H9 (cell line): ENCODE measurements at regions not wholly inside any gene's neighbourhood (a gene's known extent, or its start where the extent isn't known, plus 50 kb on each side); places are given as distances from the start of the nearest gene placed in this dataset.
"Not testable (repeated sequence)": the region's sequence is repeated elsewhere in the genome, so short reads cannot be mapped to it uniquely, and the experiment has no call there.

Experiments used
- DNase-seq: peaks from one replicate; pipeline ENCODE4 v3.0.0-alpha.2; 2017
- H2AFZ ChIP-seq: one replicate; pipeline ENCODE4 v1.6.1; 2013; ENCODE audit warnings: mild to moderate bottlenecking, low read length, control low read depth, moderate library complexity
- H2AK5ac ChIP-seq: 2 replicates; pipeline ENCODE4 v1.6.1; 2013; ENCODE audit warnings: low read length, control low read depth, mixed read lengths; ENCODE audit not compliant: insufficient read length
- H2BK120ac ChIP-seq: one replicate; pipeline ENCODE4 v1.6.1; 2013; ENCODE audit warnings: low read depth, mild to moderate bottlenecking, low read length, control low read depth, inconsistent platforms; ENCODE audit not compliant: poor library complexity, severe bottlenecking
- H2BK12ac ChIP-seq: 2 replicates; pipeline ENCODE4 v1.6.1; 2013; ENCODE audit warnings: low read length, control low read depth, mixed read lengths, low read depth; ENCODE audit not compliant: insufficient read length
- H2BK15ac ChIP-seq: 2 replicates; pipeline ENCODE4 v1.6.1; 2013; ENCODE audit warnings: low read depth, low read length, control low read depth
- H2BK20ac ChIP-seq: one replicate; pipeline ENCODE4 v1.6.1; 2013; ENCODE audit warnings: low read depth, mild to moderate bottlenecking, low read length, control low read depth, inconsistent platforms; ENCODE audit not compliant: poor library complexity, severe bottlenecking
- H2BK5ac ChIP-seq: 2 replicates; pipeline ENCODE4 v1.6.1; 2013; ENCODE audit warnings: low read length, control low read depth, mixed read lengths; ENCODE audit not compliant: insufficient read length
- H3K14ac ChIP-seq: 2 replicates; pipeline ENCODE4 v1.6.1; 2013; ENCODE audit warnings: low read length, control low read depth; ENCODE audit not compliant: insufficient read depth
- H3K18ac ChIP-seq: 2 replicates; pipeline ENCODE4 v1.6.1; 2013; ENCODE audit warnings: low read depth, mild to moderate bottlenecking, mixed read lengths, low read length, control low read depth; ENCODE audit not compliant: insufficient read length
- H3K23ac ChIP-seq: 2 replicates; pipeline ENCODE4 v1.6.1; 2013; ENCODE audit warnings: low read length, control low read depth, mixed read lengths, low read depth; ENCODE audit not compliant: insufficient read length
- H3K23me2 ChIP-seq: 2 replicates; pipeline ENCODE4 v1.6.1; 2013; ENCODE audit warnings: low read depth, mild to moderate bottlenecking, mixed read lengths, low read length, control low read depth; ENCODE audit not compliant: insufficient read length, poor library complexity, severe bottlenecking
- H3K27ac ChIP-seq: 2 replicates; pipeline ENCODE4 v1.5.1; 2013; ENCODE audit warnings: low read length, control low read depth, mixed read lengths, low read depth; ENCODE audit not compliant: insufficient read length
- H3K27me3 ChIP-seq: 2 replicates; pipeline ENCODE4 v1.6.1; 2013; ENCODE audit warnings: low read length, control low read depth, inconsistent platforms; ENCODE audit not compliant: insufficient read depth
- H3K4ac ChIP-seq: 2 replicates; pipeline ENCODE4 v1.6.1; 2013; ENCODE audit warnings: low read depth, mild to moderate bottlenecking, control low read depth, inconsistent platforms, low read length, moderate library complexity
- H3K4me1 ChIP-seq: 2 replicates; pipeline ENCODE4 v1.6.1; 2013; ENCODE audit warnings: low read length, control low read depth, inconsistent platforms; ENCODE audit not compliant: insufficient read depth
- H3K4me2 ChIP-seq: 2 replicates; pipeline ENCODE4 v1.6.1; 2013; ENCODE audit warnings: low read length, control low read depth, mixed read lengths; ENCODE audit not compliant: insufficient read length, insufficient read depth
- H3K56ac ChIP-seq: 2 replicates; pipeline ENCODE4 v1.6.1; 2013; ENCODE audit warnings: low read depth, mild to moderate bottlenecking, mixed read lengths, low read length, control low read depth; ENCODE audit not compliant: insufficient read length
- H3K79me1 ChIP-seq: 2 replicates; pipeline ENCODE4 v1.6.1; 2013; ENCODE audit warnings: low read depth, mild to moderate bottlenecking, moderate library complexity, low read length, control low read depth, inconsistent platforms; ENCODE audit not compliant: insufficient read depth, poor library complexity, severe bottlenecking
- H3K79me2 ChIP-seq: 2 replicates; pipeline ENCODE4 v1.6.1; 2013; ENCODE audit warnings: low read length, control low read depth, inconsistent platforms; ENCODE audit not compliant: insufficient read depth
- H3K9ac ChIP-seq: 2 replicates; pipeline ENCODE4 v1.6.1; 2013; ENCODE audit warnings: low read length, control low read depth, mixed read lengths; ENCODE audit not compliant: insufficient read length; ENCODE audit errors: extremely low read depth
- H3K9me3 ChIP-seq: one replicate; pipeline ENCODE4 v1.6.1; 2013; ENCODE audit warnings: low read depth, low read length, inconsistent platforms; ENCODE audit not compliant: control insufficient read depth
- H3T11ph ChIP-seq: one replicate; pipeline ENCODE4 v1.6.1; 2013; ENCODE audit warnings: mild to moderate bottlenecking, low read length, control low read depth, inconsistent platforms
- H4K20me1 ChIP-seq: one replicate; pipeline ENCODE4 v1.6.1; 2013; ENCODE audit not compliant: control insufficient read depth, insufficient read length, insufficient read depth
- H4K5ac ChIP-seq: 2 replicates; pipeline ENCODE4 v1.6.1; 2013; ENCODE audit warnings: low read depth, mild to moderate bottlenecking, mixed read lengths, low read length, control low read depth; ENCODE audit not compliant: insufficient read length
- H4K8ac ChIP-seq: replicated peaks from 2 replicates; pipeline ENCODE4 v1.6.1; 2013; ENCODE audit warnings: low read length, control low read depth, mixed read lengths, low read depth; ENCODE audit not compliant: insufficient read length
- H4K91ac ChIP-seq: 2 replicates; pipeline ENCODE4 v1.6.1; 2013; ENCODE audit warnings: low read depth, mild to moderate bottlenecking, moderate library complexity, mixed read lengths, low read length, control low read depth; ENCODE audit not compliant: insufficient read length
- H3K27ac Mint-ChIP-seq, 3 experiments: 2 replicates in 2 of 3; 3 replicates in 1 of 3; pipeline ENCODE4 v1.8.0; 2020 to 2021; ENCODE audit warnings: mixed read lengths in 3 of 3, mild to moderate bottlenecking in 1 of 3, moderate library complexity in 1 of 3
- H3K27me3 Mint-ChIP-seq: 2 replicates; pipeline ENCODE4 v1.8.0; 2021; ENCODE audit warnings: low read depth, mild to moderate bottlenecking, moderate library complexity, mixed read lengths
- H3K36me3 Mint-ChIP-seq, 3 experiments: 2 replicates in 2 of 3; 3 replicates in 1 of 3; pipeline ENCODE4 v1.8.0; 2020 to 2021; ENCODE audit warnings: low read depth in 3 of 3, mixed read lengths in 3 of 3; ENCODE audit not compliant: insufficient read depth in 1 of 3
- H3K4me1 Mint-ChIP-seq, 2 experiments: 2 replicates each; pipeline ENCODE4 v1.8.0; 2020; ENCODE audit warnings: mixed read lengths in 2 of 2
- H3K4me3 Mint-ChIP-seq, 2 experiments: 2 replicates in 1 of 2; 3 replicates in 1 of 2; pipeline ENCODE4 v1.8.0; 2020 to 2021; ENCODE audit warnings: mild to moderate bottlenecking in 2 of 2, mixed read lengths in 2 of 2, moderate library complexity in 1 of 2
- H3K9me3 Mint-ChIP-seq, 2 experiments: 2 replicates in 1 of 2; 3 replicates in 1 of 2; pipeline ENCODE4 v1.8.0; 2020; ENCODE audit warnings: mild to moderate bottlenecking in 2 of 2, mixed read lengths in 2 of 2, moderate library complexity in 1 of 2
- CTCF ChIP-seq: fragments of 200-600 bp; sonication (generic); conservative IDR thresholded peaks from 3 replicates; pipeline ENCODE4 v1.8.0; 2021; ENCODE audit warnings: antibody characterized with exemption, mild to moderate bottlenecking
- WGBS: extraction: QIAGEN DNeasy Blood & Tissue Kit; methylation state at CpG from one replicate; pipeline ENCODE4 v1.1.7; 2013; ENCODE audit warnings: missing lambda C conversion rate, low lambda C conversion rate, mixed read lengths; ENCODE audit not compliant: insufficient read length; ENCODE audit errors: extremely low coverage; 5-methylcytosine and 5-hydroxymethylcytosine counted together

DNA sequence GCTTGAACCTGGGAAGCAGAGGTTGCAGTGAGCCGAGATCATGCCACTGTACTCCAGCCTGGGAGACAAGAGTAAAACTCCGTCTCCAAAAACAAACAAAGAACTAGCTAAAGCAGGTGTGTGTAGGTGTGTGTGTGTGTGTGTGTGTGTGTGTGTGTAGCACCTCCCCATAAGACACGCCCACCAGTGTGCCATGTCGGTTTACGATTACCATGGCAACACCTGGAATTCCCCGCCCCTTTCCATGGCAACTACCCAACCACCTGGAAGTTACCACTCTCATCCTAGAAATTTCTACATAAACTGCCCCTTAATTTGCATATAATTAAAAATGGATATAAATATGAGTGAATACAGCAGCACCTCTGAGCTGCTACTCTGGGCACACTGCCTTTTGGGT is 80.9 kb upstream of the ADGRE5 start:
- no peak overlapping the region; a peak in 1 of 5 replicates for H3K4me3 Mint-ChIP-seq

DNA sequence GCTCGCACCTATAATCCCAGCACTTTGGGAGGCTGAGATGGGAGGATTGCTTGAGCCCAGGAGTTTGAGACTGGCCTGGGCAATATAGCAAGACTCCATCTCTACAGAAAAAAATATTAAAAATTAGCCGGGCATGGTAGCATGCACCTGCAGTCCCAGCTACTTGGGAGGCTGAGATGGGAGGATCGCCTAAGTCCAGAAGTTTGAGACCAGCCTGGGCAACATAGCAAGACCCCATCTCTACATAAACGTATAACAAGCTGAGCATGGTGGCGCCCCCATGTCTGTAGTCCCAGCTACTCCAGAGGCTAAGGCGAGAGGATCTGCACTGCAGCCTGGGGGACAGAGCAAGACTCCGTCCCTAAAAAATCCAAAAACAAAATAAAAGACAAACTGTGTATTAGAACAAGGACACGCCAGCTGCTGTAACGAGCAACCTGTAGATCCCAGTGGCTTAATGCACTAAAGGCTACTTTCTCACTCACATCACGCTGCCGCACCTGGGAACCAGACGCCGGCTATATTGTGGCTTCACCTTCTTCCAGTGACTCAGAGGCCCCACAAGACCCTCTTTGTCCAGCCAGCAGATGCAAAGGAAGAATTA is 81.9 kb upstream of the ADGRE5 start:
- not testable (repeated sequence) for H4K5ac ChIP-seq, H3K4me3 Mint-ChIP-seq, H3K14ac ChIP-seq, H2BK5ac ChIP-seq, H3K9me3 Mint-ChIP-seq, H2BK120ac ChIP-seq, H3K23me2 ChIP-seq, H2BK12ac ChIP-seq, H3K4me1 ChIP-seq, H3K4ac ChIP-seq, H3K27me3 ChIP-seq, H3K56ac ChIP-seq, H3K23ac ChIP-seq, H4K8ac ChIP-seq, H3K36me3 Mint-ChIP-seq, H3K27ac ChIP-seq, H2BK15ac ChIP-seq, H3K18ac ChIP-seq, H4K20me1 ChIP-seq, H3K9ac ChIP-seq, H3K79me2 ChIP-seq, H2AK5ac ChIP-seq, H2AFZ ChIP-seq, H2BK20ac ChIP-seq, H3K79me1 ChIP-seq, H3T11ph ChIP-seq, H3K9me3 ChIP-seq, H3K27ac Mint-ChIP-seq, H3K27me3 Mint-ChIP-seq, H4K91ac ChIP-seq, DNase-seq, H3K4me2 ChIP-seq
- peaks cover 6 to 34% of the 10 kb centered on the region in 2 experiments for H3K4me1 Mint-ChIP-seq
- no CpG with 5 or more reads among the region's 13 CpGs for WGBS

More for the DNA sequence above, 80.9 kb upstream of the ADGRE5 start:
- no peak overlapping the region for H4K91ac ChIP-seq
- H2BK5ac ChIP-seq: no peak overlapping the region
- H3K14ac ChIP-seq: no peak overlapping the region
- no peak overlapping the region for H2BK20ac ChIP-seq
- no peak overlapping the region for H2AK5ac ChIP-seq
- H4K5ac ChIP-seq: no peak overlapping the region
- H3K27me3 ChIP-seq: no peaks in the 10 kb centered on the region
- H2BK12ac ChIP-seq: no peak overlapping the region
- no peak overlapping the region for H3K9ac ChIP-seq
- H3K4ac ChIP-seq: no peak overlapping the region
- H4K20me1 ChIP-seq: no peaks in the 10 kb centered on the region
- no peak for TF ChIP-seq CTCF
- no peak overlapping the region for H2BK15ac ChIP-seq
- no peak overlapping the region for H3T11ph ChIP-seq
- H3K79me2 ChIP-seq: no peaks in the 10 kb centered on the region
- no peaks in the 10 kb centered on the region for H3K4me1 ChIP-seq
- no CpG with 5 or more reads among the region's 6 CpGs for WGBS
- no peak overlapping the region for H3K4me2 ChIP-seq
- H3K79me1 ChIP-seq: no peaks in the 10 kb centered on the region
- peak; percentile 54 for DNase-seq
- H3K27ac ChIP-seq: no peak overlapping the region
- no peaks in the 10 kb centered on the region for H3K23me2 ChIP-seq
- H3K18ac ChIP-seq: no peak overlapping the region
- peaks cover 0 to 2% of the 10 kb centered on the region in 2 experiments; a peak in 1 of 5 replicates for H3K9me3 Mint-ChIP-seq
- peaks cover 2% of the 10 kb centered on the region for H3K27me3 Mint-ChIP-seq
- H2AFZ ChIP-seq: no peak overlapping the region
- H4K8ac ChIP-seq: no peak overlapping the region
- no peaks in the 10 kb centered on the region; a peak in 1 of 7 replicates for H3K36me3 Mint-ChIP-seq
- peaks cover 3 to 25% of the 10 kb centered on the region in 2 experiments for H3K4me1 Mint-ChIP-seq
- H3K9me3 ChIP-seq: no peaks in the 10 kb centered on the region
- H3K56ac ChIP-seq: no peak overlapping the region
- no peak overlapping the region for H3K27ac Mint-ChIP-seq
- no peak overlapping the region for H2BK120ac ChIP-seq
- no peak overlapping the region for H3K23ac ChIP-seq
